IMR-90 (cell line): ENCODE measurements at regions not wholly inside any gene's neighbourhood (a gene's known extent, or its start where the extent isn't known, plus 50 kb on each side); places are given as distances from the start of the nearest gene placed in this dataset.

Source experiments
- ATAC-seq: fragments of 200-7000 bp; cut with Tn5 transposase; 2 replicates; pipeline ENCODE4 v1.9.1; 2020; ENCODE audit warnings: low read depth, mild to moderate bottlenecking, moderate library complexity
- BruUV-seq: library from RNA; stranded (reverse); fragments of 400-500 nt; replicated peaks from 2 replicates; lab custom pipeline; 2021; lab: Mats Ljungman, UMichigan
- CTCF ChIA-PET: fragments of 300-600 bp; formaldehyde crosslinking; extraction: SDS; loops from one replicate; lab custom pipeline; 2021; ENCODE audit warnings: antibody characterized with exemption; lab: Yijun Ruan, JAX
- POLR2A ChIA-PET: fragments of 300-600 bp; sonication (Branson Sonifier 250); formaldehyde crosslinking; loops from one replicate; lab custom pipeline; 2022; ENCODE audit warnings: antibody characterized with exemption; ENCODE audit not compliant: unreplicated experiment; lab: Charles Lee
- DNase-seq: peaks from one replicate; pipeline ENCODE4 v3.0.0; 2013
- H2AFZ ChIP-seq: replicated peaks from 2 replicates; pipeline ENCODE3; 2013; ENCODE audit warnings: low read length, mild to moderate bottlenecking; ENCODE audit not compliant: poor library complexity
- H2AK5ac ChIP-seq: 2 replicates; pipeline ENCODE4 v1.6.1; 2013; ENCODE audit warnings: low read depth, low read length, inconsistent platforms
- H2AK9ac ChIP-seq: replicated peaks from 2 replicates; pipeline ENCODE3; 2013; ENCODE audit warnings: mild to moderate bottlenecking, low read depth, low read length, moderate library complexity; ENCODE audit not compliant: poor library complexity
- H2BK120ac ChIP-seq: 2 replicates; pipeline ENCODE4 v1.6.1; 2013; ENCODE audit warnings: low read depth, low read length, inconsistent platforms
- H2BK15ac ChIP-seq: 3 replicates; pipeline ENCODE4 v1.6.1; 2013; ENCODE audit warnings: low read depth, low read length, inconsistent platforms
- H2BK20ac ChIP-seq: 2 replicates; pipeline ENCODE4 v1.6.1; 2013; ENCODE audit warnings: low read depth, mild to moderate bottlenecking, inconsistent platforms, low read length, moderate library complexity
- H2BK5ac ChIP-seq: 2 replicates; pipeline ENCODE4 v1.6.1; 2013; ENCODE audit warnings: mild to moderate bottlenecking, low read depth, low read length, inconsistent platforms; ENCODE audit not compliant: poor library complexity, severe bottlenecking
- H3K14ac ChIP-seq: replicated peaks from 2 replicates; pipeline ENCODE4 v1.6.1; 2013; ENCODE audit warnings: low read depth, low read length, inconsistent platforms
- H3K18ac ChIP-seq: 2 replicates; pipeline ENCODE4 v1.6.1; 2013; ENCODE audit warnings: low read depth, low read length, control low read depth
- H3K23ac ChIP-seq: 2 replicates; pipeline ENCODE4 v1.6.1; 2013; ENCODE audit warnings: low read depth, low read length, inconsistent platforms
- H3K27ac ChIP-seq: 2 replicates; pipeline ENCODE4 v1.5.1; 2013; ENCODE audit warnings: mild to moderate bottlenecking, control low read depth, low read length; ENCODE audit not compliant: insufficient read depth
- H3K27me3 ChIP-seq: 2 replicates; pipeline ENCODE4 v1.6.1; 2013; ENCODE audit warnings: low read length; ENCODE audit not compliant: control insufficient read depth, insufficient read depth
- H3K36me3 ChIP-seq: 2 replicates; pipeline ENCODE4 v1.6.1; 2013; ENCODE audit warnings: low read length, mixed read lengths; ENCODE audit not compliant: control insufficient read depth, insufficient read depth
- H3K4ac ChIP-seq: 2 replicates; pipeline ENCODE4 v1.6.1; 2013; ENCODE audit warnings: low read depth, low read length, inconsistent platforms
- H3K4me1 ChIP-seq: 2 replicates; pipeline ENCODE4 v1.6.1; 2013; ENCODE audit warnings: low read length, mixed read lengths; ENCODE audit not compliant: control insufficient read depth, insufficient read depth
- H3K4me2 ChIP-seq: 2 replicates; pipeline ENCODE4 v1.6.1; 2013; ENCODE audit warnings: low read depth, mild to moderate bottlenecking, control low read depth, low read length, moderate library complexity
- H3K4me3 ChIP-seq: 2 replicates; pipeline ENCODE4 v1.5.1; 2013; ENCODE audit warnings: low read depth, mild to moderate bottlenecking, control low read depth, low read length, moderate library complexity; ENCODE audit not compliant: insufficient read depth
- H3K56ac ChIP-seq: 2 replicates; pipeline ENCODE4 v1.6.1; 2013; ENCODE audit warnings: low read length, inconsistent platforms; ENCODE audit not compliant: insufficient read depth; ENCODE audit errors: extremely low read depth
- H3K79me1 ChIP-seq, 2 experiments: 2 replicates each; pipeline ENCODE4 v1.6.1; 2013; ENCODE audit warnings: low read length in 2 of 2, inconsistent platforms in 1 of 2, low read depth in 1 of 2
- H3K9ac ChIP-seq: 2 replicates; pipeline ENCODE4 v1.6.1; 2013; ENCODE audit warnings: low read depth, low read length, control low read depth
- H3K9me1 ChIP-seq: 2 replicates; pipeline ENCODE4 v1.6.1; 2013; ENCODE audit warnings: low read length, inconsistent platforms; ENCODE audit not compliant: insufficient read depth
- H3K9me3 ChIP-seq: 2 replicates; pipeline ENCODE4 v1.6.1; 2013; ENCODE audit warnings: low read length; ENCODE audit not compliant: control insufficient read depth, insufficient read depth
- H4K20me1 ChIP-seq: 2 replicates; pipeline ENCODE4 v1.6.1; 2013; ENCODE audit warnings: low read length, inconsistent platforms; ENCODE audit not compliant: insufficient read depth
- H4K5ac ChIP-seq: 2 replicates; pipeline ENCODE4 v1.6.1; 2013; ENCODE audit warnings: mild to moderate bottlenecking, low read depth, low read length, control low read depth
- H4K8ac ChIP-seq, 2 experiments: 2 replicates each; pipeline ENCODE4 v1.6.1; 2013; ENCODE audit warnings: low read depth in 2 of 2, low read length in 2 of 2, control low read depth in 1 of 2, inconsistent platforms in 1 of 2
- H4K91ac ChIP-seq: 2 replicates; pipeline ENCODE4 v1.6.1; 2013; ENCODE audit warnings: low read depth, low read length, inconsistent platforms; ENCODE audit not compliant: insufficient read depth
- BHLHE40 ChIP-seq: fragments of 150-350 bp; IDR thresholded peaks from 2 replicates; pipeline ENCODE4 v1.6.1; 2016; ENCODE audit warnings: mild to moderate bottlenecking, low read depth, low read length
- MAZ ChIP-seq: IDR thresholded peaks from 2 replicates; pipeline ENCODE4 v1.6.1; 2012; ENCODE audit warnings: low read depth, mild to moderate bottlenecking, low read length, improper control_type of control experiment, moderate library complexity, borderline replicate concordance
- POLR2A ChIP-seq: IDR thresholded peaks from 2 replicates; pipeline ENCODE4 v1.6.1; 2012; ENCODE audit warnings: mild to moderate bottlenecking, low read depth, low read length
- RCOR1 ChIP-seq: IDR thresholded peaks from 2 replicates; pipeline ENCODE4 v1.6.1; 2012; ENCODE audit warnings: mild to moderate bottlenecking, low read length, improper control_type of control experiment; ENCODE audit not compliant: insufficient replicate concordance
- WGBS, 2 experiments: methylation state at CpG; one replicate each; pipeline versions ENCODE4 v1.1.5 to v1.1.7; 2013; ENCODE audit warnings: missing lambda C conversion rate in 2 of 2; ENCODE audit not compliant: insufficient read length in 1 of 2; ENCODE audit errors: extremely low coverage in 2 of 2; 5-methylcytosine and 5-hydroxymethylcytosine counted together
- dilution Hi-C: fragments of 300-500 bp; cut with HindIII; formaldehyde crosslinking; loops from one replicate; pipeline ENCODE4 v1.14.3; 2018; ENCODE audit warnings: low sequenced_read_pairs; ENCODE audit not compliant: unreplicated experiment
- in situ Hi-C: fragments of 300-500 bp; cut with MboI; formaldehyde crosslinking; loops from 3 replicates; pipeline ENCODE4 v1.14.3; 2019; ENCODE audit warnings: low sequenced_read_pairs, inconsistent platforms, mixed read lengths
- intact Hi-C: fragments of 100-400 bp; cut with micrococcal nuclease; formaldehyde crosslinking; loops from 2 replicates; pipeline ENCODE4 v1.10.0; 2022
- TF ChIP-seq, protein P1 (sequence below): fragments of 150-350 bp; IDR thresholded peaks from 2 replicates; pipeline ENCODE4 v1.6.1; 2017; ENCODE audit warnings: mild to moderate bottlenecking, antibody characterized with exemption, low read length, low read depth

DNA sequence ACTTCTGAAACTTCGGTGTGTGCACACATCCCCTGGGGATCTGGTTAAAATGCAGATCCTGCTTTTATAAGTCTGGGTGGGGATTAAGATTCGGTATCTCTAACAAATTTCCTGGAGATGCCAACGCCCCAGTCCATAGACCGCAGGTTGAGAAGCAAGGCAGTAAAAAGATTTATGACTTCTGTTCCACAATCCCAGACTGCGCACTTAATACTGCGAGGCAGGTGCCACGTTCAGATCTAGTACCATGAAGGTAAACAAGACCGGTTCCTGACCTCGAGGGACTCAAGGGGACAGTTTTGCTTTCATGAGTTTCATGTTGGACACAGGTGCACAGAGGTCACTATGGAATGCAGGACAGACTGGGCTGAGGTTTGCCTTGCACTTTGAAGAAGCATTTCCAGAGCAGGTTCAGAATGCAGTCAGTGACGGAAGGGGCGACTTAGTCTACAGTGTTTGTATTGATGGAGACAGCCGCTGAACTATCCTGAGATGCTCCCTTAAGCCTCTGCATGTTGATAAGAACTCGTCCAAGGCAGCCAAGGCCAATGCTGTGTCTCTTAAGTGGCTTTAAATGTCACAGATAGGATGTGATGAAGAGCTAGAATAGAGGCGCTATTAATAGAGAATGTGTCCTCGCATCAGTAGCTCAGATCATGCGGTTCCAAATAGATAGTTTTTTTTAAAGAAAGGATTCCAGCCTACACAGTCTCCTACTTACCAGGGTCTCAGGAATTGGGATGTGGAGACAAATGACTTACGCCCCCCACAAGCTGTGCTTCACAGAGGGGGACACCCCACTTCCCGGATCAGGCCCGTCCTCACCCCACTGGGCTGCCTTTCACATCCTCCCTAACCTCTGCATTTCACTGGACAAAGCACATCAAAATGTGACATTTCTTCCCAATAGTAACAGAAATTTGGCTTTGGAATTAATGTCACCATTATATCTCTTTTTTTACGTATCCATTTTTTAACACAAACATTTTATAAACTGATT is 97.1 kb upstream of the IRS2 start:
- H3K4me2 ChIP-seq, result no peak overlapping the region
- no peak overlapping the region for H3K9ac ChIP-seq
- H3K4me1 ChIP-seq, result no peaks in the 10 kb centered on the region; the same call in 1 of the 2 replicates
- in situ Hi-C loops (no loop called here), dilution Hi-C loops (no loop called here), intact Hi-C loops (no loop called here)
- H4K8ac ChIP-seq, result no peak overlapping the region
- no peak overlapping the region for H3K23ac ChIP-seq
- H4K5ac ChIP-seq, result no peak overlapping the region
- H3K27me3 ChIP-seq, result peaks cover 8% of the 10 kb centered on the region
- H3K56ac ChIP-seq, result no peak overlapping the region
- no peak overlapping the region for H2BK120ac ChIP-seq
- H3K18ac ChIP-seq, result no peak overlapping the region
- H2BK20ac ChIP-seq, result no peak overlapping the region
- H2AFZ ChIP-seq, result no peak overlapping the region
- no TSS peak for BruUV-seq
- no peaks in the 10 kb centered on the region for H4K20me1 ChIP-seq
- no peaks in the 10 kb centered on the region for H3K79me1 ChIP-seq
- no peak overlapping the region for H4K91ac ChIP-seq
- no peak overlapping the region for H3K14ac ChIP-seq
- POLR2A ChIA-PET, result no interaction called here
- no peak overlapping the region for H3K4ac ChIP-seq
- no peak overlapping the region for H2BK5ac ChIP-seq
- TF ChIP-seq MAZ (no peak), RCOR1 (no peak), BHLHE40 (no peak), POLR2A (no peak)
- TF ChIP-seq, protein P1, sequence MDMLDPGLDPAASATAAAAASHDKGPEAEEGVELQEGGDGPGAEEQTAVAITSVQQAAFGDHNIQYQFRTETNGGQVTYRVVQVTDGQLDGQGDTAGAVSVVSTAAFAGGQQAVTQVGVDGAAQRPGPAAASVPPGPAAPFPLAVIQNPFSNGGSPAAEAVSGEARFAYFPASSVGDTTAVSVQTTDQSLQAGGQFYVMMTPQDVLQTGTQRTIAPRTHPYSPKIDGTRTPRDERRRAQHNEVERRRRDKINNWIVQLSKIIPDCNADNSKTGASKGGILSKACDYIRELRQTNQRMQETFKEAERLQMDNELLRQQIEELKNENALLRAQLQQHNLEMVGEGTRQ, result no peak
- no peaks in the 10 kb centered on the region for H3K9me3 ChIP-seq
- no peak for ATAC-seq
- WGBS, 2 experiments, result 83 to 100% methylated on average over 1 to 8 of the region's 20 CpGs
- H3K36me3 ChIP-seq, result no peaks in the 10 kb centered on the region
- H3K27ac ChIP-seq, result no peak overlapping the region
- H2AK9ac ChIP-seq, result no peak overlapping the region
- H2AK5ac ChIP-seq, result no peak overlapping the region
- H2BK15ac ChIP-seq, result no peak overlapping the region
- CTCF ChIA-PET, result no interaction called here
- H3K4me3 ChIP-seq, result no peak overlapping the region
- H3K9me1 ChIP-seq, result peaks cover 3% of the 10 kb centered on the region
- no peak for DNase-seq
